Keratinocyte (primary cell): ENCODE measurements at regions not wholly inside any gene's neighbourhood (a gene's known extent, or its start where the extent isn't known, plus 50 kb on each side); places are given as distances from the start of the nearest gene placed in this dataset.

Source experiments
- CTCF ChIP-seq, 3 experiments: IDR thresholded peaks in 1 of 3; conservative IDR thresholded peaks in 1 of 3; optimal IDR thresholded peaks in 1 of 3; 2 replicates in 2 of 3; 3 replicates in 1 of 3; pipeline versions ENCODE3 to v1.5.1; 2011; ENCODE audit warnings: low read length in 3 of 3, mild to moderate bottlenecking in 3 of 3, moderate library complexity in 2 of 3, control low read depth in 1 of 3, inconsistent platforms in 1 of 3; ENCODE audit not compliant: insufficient read depth in 2 of 3; ENCODE audit errors: extremely low read depth in 1 of 3
- EZH2 ChIP-seq: IDR thresholded peaks from one replicate; pipeline ENCODE4 v1.6.1; 2012; ENCODE audit warnings: inconsistent platforms, mild to moderate bottlenecking, low read length, moderate library complexity

- TF ChIP-seq CTCF (optimal IDR thresholded peaks at IDR 0.05 in 1 of 3, IDR thresholded peaks at IDR 0.05 in 1 of 3, conservative IDR thresholded peaks at IDR 0.05 in 1 of 3; ENCODE audit: extremely low read depth in 1 of 3, insufficient read depth in 2 of 3, low read length in 3 of 3) (no peak), EZH2 (no peak)
These were observed 891.8 kb upstream of the NDST4 start for GRCh38 chr4:116005037-116005805.
